ENCODE measurements at regions not wholly inside any gene's neighbourhood (a gene's known extent, or its start where the extent isn't known, plus 50 kb on each side); places are given as distances from the start of the nearest gene placed in this dataset.
"Not testable (repeated sequence)": the region's sequence is repeated elsewhere in the genome, so short reads cannot be mapped to it uniquely, and the experiment has no call there.

- H3K27ac ChIP-seq (ENCODE audit: low read depth, low read length): no peak overlapping the region
- H3K27me3 ChIP-seq (ENCODE audit: control insufficient read depth, insufficient read depth, low read length): no peaks in the 10 kb centered on the region
- H3K4me3 ChIP-seq (ENCODE audit: low read length): no peak overlapping the region
- H3K36me3 ChIP-seq (ENCODE audit: control insufficient read depth, insufficient read depth, low read length): no peaks in the 10 kb centered on the region
- H3K4me1 ChIP-seq (ENCODE audit: control insufficient read depth, insufficient read depth, low read length): no peaks in the 10 kb centered on the region
- no peak overlapping the region for H3K9ac ChIP-seq (ENCODE audit: low read length)
Observed at GRCh38 chr2:146992057-146992456, 852.8 kb upstream of the ACVR2A start.

GRCh38 chr2:146990311-146991054, 854.3 kb upstream of the ACVR2A start:
- Histone ChIP-seq H3K27ac (ENCODE audit: low read depth, low read length) (no peak overlapping the region), H3K4me3 (ENCODE audit: low read length) (no peak overlapping the region), H3K4me1 (ENCODE audit: control insufficient read depth, insufficient read depth, low read length) (peaks cover 4% of the 10 kb centered on the region), H3K36me3 (ENCODE audit: control insufficient read depth, insufficient read depth, low read length) (no peaks in the 10 kb centered on the region), H3K9ac (ENCODE audit: low read length) (no peak overlapping the region), H3K27me3 (ENCODE audit: control insufficient read depth, insufficient read depth, low read length) (no peaks in the 10 kb centered on the region)

GRCh38 chr2:146989741-146990140, 855.1 kb upstream of the ACVR2A start:
- Histone ChIP-seq H3K27ac (ENCODE audit: low read depth, low read length) (no peak overlapping the region), H3K4me1 (ENCODE audit: control insufficient read depth, insufficient read depth, low read length) (peaks cover 4% of the 10 kb centered on the region), H3K27me3 (ENCODE audit: control insufficient read depth, insufficient read depth, low read length) (no peaks in the 10 kb centered on the region), H3K9ac (ENCODE audit: low read length) (no peak overlapping the region), H3K36me3 (ENCODE audit: control insufficient read depth, insufficient read depth, low read length) (no peaks in the 10 kb centered on the region), H3K4me3 (ENCODE audit: low read length) (no peak overlapping the region)

GRCh38 chr2:146987996-146988395, 856.8 kb upstream of the ACVR2A start:
- H3K27me3 ChIP-seq (ENCODE audit: control insufficient read depth, insufficient read depth, low read length): no peaks in the 10 kb centered on the region
- H3K27ac ChIP-seq (ENCODE audit: low read depth, low read length): no peak overlapping the region
- H3K4me3 ChIP-seq (ENCODE audit: low read length): no peak overlapping the region
- H3K36me3 ChIP-seq (ENCODE audit: control insufficient read depth, insufficient read depth, low read length): no peaks in the 10 kb centered on the region
- no peak overlapping the region for H3K9ac ChIP-seq (ENCODE audit: low read length)
- peaks cover 4% of the 10 kb centered on the region for H3K4me1 ChIP-seq (ENCODE audit: control insufficient read depth, insufficient read depth, low read length)

GRCh38 chr2:146986161-146986560, 858.7 kb upstream of the ACVR2A start:
- H3K4me1 ChIP-seq (ENCODE audit: control insufficient read depth, insufficient read depth, low read length): peaks cover 4% of the 10 kb centered on the region
- no peak overlapping the region for H3K27ac ChIP-seq (ENCODE audit: low read depth, low read length)
- H3K4me3 ChIP-seq (ENCODE audit: low read length): no peak overlapping the region
- no peaks in the 10 kb centered on the region for H3K36me3 ChIP-seq (ENCODE audit: control insufficient read depth, insufficient read depth, low read length)
- no peak overlapping the region for H3K9ac ChIP-seq (ENCODE audit: low read length)
- no peaks in the 10 kb centered on the region for H3K27me3 ChIP-seq (ENCODE audit: control insufficient read depth, insufficient read depth, low read length)

GRCh38 chr2:146985753-146986152, 859.1 kb upstream of the ACVR2A start:
- no peak overlapping the region for H3K9ac ChIP-seq (ENCODE audit: low read length)
- H3K27me3 ChIP-seq (ENCODE audit: control insufficient read depth, insufficient read depth, low read length): no peaks in the 10 kb centered on the region
- H3K36me3 ChIP-seq (ENCODE audit: control insufficient read depth, insufficient read depth, low read length): no peaks in the 10 kb centered on the region
- H3K4me1 ChIP-seq (ENCODE audit: control insufficient read depth, insufficient read depth, low read length): peaks cover 4% of the 10 kb centered on the region
- no peak overlapping the region for H3K4me3 ChIP-seq (ENCODE audit: low read length)
- no peak overlapping the region for H3K27ac ChIP-seq (ENCODE audit: low read depth, low read length)

GRCh38 chr2:146984014-146984413, 860.8 kb upstream of the ACVR2A start:
- H3K27me3 ChIP-seq (ENCODE audit: control insufficient read depth, insufficient read depth, low read length): no peaks in the 10 kb centered on the region
- peaks cover 4% of the 10 kb centered on the region for H3K4me1 ChIP-seq (ENCODE audit: control insufficient read depth, insufficient read depth, low read length)
- no peak overlapping the region for H3K27ac ChIP-seq (ENCODE audit: low read depth, low read length)
- H3K9ac ChIP-seq (ENCODE audit: low read length): no peak overlapping the region
- no peaks in the 10 kb centered on the region for H3K36me3 ChIP-seq (ENCODE audit: control insufficient read depth, insufficient read depth, low read length)
- no peak overlapping the region for H3K4me3 ChIP-seq (ENCODE audit: low read length)

- Histone ChIP-seq H3K4me1 (ENCODE audit: control insufficient read depth, insufficient read depth, low read length) (peaks cover 4% of the 10 kb centered on the region), H3K27me3 (ENCODE audit: control insufficient read depth, insufficient read depth, low read length) (no peaks in the 10 kb centered on the region), H3K4me3 (ENCODE audit: low read length) (no peak overlapping the region), H3K9ac (ENCODE audit: low read length) (no peak overlapping the region), H3K27ac (ENCODE audit: low read depth, low read length) (no peak overlapping the region), H3K36me3 (ENCODE audit: control insufficient read depth, insufficient read depth, low read length) (no peaks in the 10 kb centered on the region)
Observed at GRCh38 chr2:146982393-146982846, 862.4 kb upstream of the ACVR2A start.

GRCh38 chr2:146981921-146982320, 862.9 kb upstream of the ACVR2A start:
- Histone ChIP-seq H3K9ac (ENCODE audit: low read length) (no peak overlapping the region), H3K4me3 (ENCODE audit: low read length) (no peak overlapping the region), H3K4me1 (ENCODE audit: control insufficient read depth, insufficient read depth, low read length) (peaks cover 4% of the 10 kb centered on the region), H3K27ac (ENCODE audit: low read depth, low read length) (no peak overlapping the region), H3K36me3 (ENCODE audit: control insufficient read depth, insufficient read depth, low read length) (no peaks in the 10 kb centered on the region), H3K27me3 (ENCODE audit: control insufficient read depth, insufficient read depth, low read length) (no peaks in the 10 kb centered on the region)

- H3K4me3 ChIP-seq (ENCODE audit: low read length): no peak overlapping the region
- no peak overlapping the region for H3K27ac ChIP-seq (ENCODE audit: low read depth, low read length)
- no peaks in the 10 kb centered on the region for H3K27me3 ChIP-seq (ENCODE audit: control insufficient read depth, insufficient read depth, low read length)
- H3K4me1 ChIP-seq (ENCODE audit: control insufficient read depth, insufficient read depth, low read length): no peaks in the 10 kb centered on the region
- H3K9ac ChIP-seq (ENCODE audit: low read length): no peak overlapping the region
- H3K36me3 ChIP-seq (ENCODE audit: control insufficient read depth, insufficient read depth, low read length): no peaks in the 10 kb centered on the region
Observed at GRCh38 chr2:146979746-146980145, 865.1 kb upstream of the ACVR2A start.

- Histone ChIP-seq H3K36me3 (ENCODE audit: control insufficient read depth, insufficient read depth, low read length) (no peaks in the 10 kb centered on the region), H3K9ac (ENCODE audit: low read length) (no peak overlapping the region), H3K4me1 (ENCODE audit: control insufficient read depth, insufficient read depth, low read length) (no peaks in the 10 kb centered on the region), H3K27ac (ENCODE audit: low read depth, low read length) (no peak overlapping the region), H3K4me3 (ENCODE audit: low read length) (no peak overlapping the region), H3K27me3 (ENCODE audit: control insufficient read depth, insufficient read depth, low read length) (no peaks in the 10 kb centered on the region)
Observed at GRCh38 chr2:146978577-146979555, 866.0 kb upstream of the ACVR2A start.

- H3K27me3 ChIP-seq (ENCODE audit: control insufficient read depth, insufficient read depth, low read length); H3K36me3 ChIP-seq (ENCODE audit: control insufficient read depth, insufficient read depth, low read length); H3K4me3 ChIP-seq (ENCODE audit: low read length); H3K27ac ChIP-seq (ENCODE audit: low read depth, low read length); H3K9ac ChIP-seq (ENCODE audit: low read length); H3K4me1 ChIP-seq (ENCODE audit: control insufficient read depth, insufficient read depth, low read length): not testable (repeated sequence)
Observed at GRCh38 chr2:146970981-146971380, 873.8 kb upstream of the ACVR2A start.

Measured in rectal smooth muscle tissue (tissue), 1 donor.